Activated B cell treated with CpG ODN at 0.5 μM for 24 hours (primary cell): ENCODE measurements at regions not wholly inside any gene's neighbourhood (a gene's known extent, or its start where the extent isn't known, plus 50 kb on each side); places are given as distances from the start of the nearest gene placed in this dataset.

Source experiments
- ATAC-seq: fragments of 200-7000 bp; cut with Tn5 transposase; one replicate; pipeline ENCODE4 v1.10.0; 2021; ENCODE audit warnings: low read depth, mild to moderate bottlenecking, moderate library complexity
- CTCF ChIA-PET: fragments of 350-600 bp; sonication (Branson Sonifier 250); formaldehyde crosslinking; loops from one replicate; lab custom pipeline; 2021; ENCODE audit warnings: antibody characterized with exemption; lab: Charles Lee
- POLR2A ChIA-PET: fragments of 350-600 bp; sonication (Branson Sonifier 250); formaldehyde crosslinking; loops from one replicate; lab custom pipeline; 2021; ENCODE audit warnings: antibody characterized with exemption; lab: Charles Lee
- DNase-seq: peaks from one replicate; pipeline ENCODE4 v3.0.0; 2022
- H3K27ac Mint-ChIP-seq: one replicate; pipeline ENCODE4 v1.8.0; 2020; ENCODE audit warnings: mixed read lengths
- H3K27me3 Mint-ChIP-seq: one replicate; pipeline ENCODE4 v1.8.0; 2021; ENCODE audit warnings: mixed read lengths
- H3K36me3 Mint-ChIP-seq: one replicate; pipeline ENCODE4 v1.8.0; 2021; ENCODE audit warnings: low read depth, mixed read lengths
- H3K4me1 Mint-ChIP-seq: one replicate; pipeline ENCODE4 v1.8.0; 2021; ENCODE audit warnings: mixed read lengths
- H3K4me3 Mint-ChIP-seq: one replicate; pipeline ENCODE4 v1.8.0; 2020; ENCODE audit warnings: mild to moderate bottlenecking, mixed read lengths
- H3K9me3 Mint-ChIP-seq: one replicate; pipeline ENCODE4 v1.8.0; 2020; ENCODE audit warnings: mixed read lengths
- CTCF ChIP-seq: fragments of 200-600 bp; IDR thresholded peaks from one replicate; pipeline ENCODE4 v1.8.0; 2022; ENCODE audit warnings: antibody characterized with exemption, mild to moderate bottlenecking
- intact Hi-C: fragments of 100-400 bp; cut with micrococcal nuclease; formaldehyde crosslinking; loops from one replicate; pipeline ENCODE4 v1.15.1; 2024

GRCh38 chr3:124320976-124321375, 329.1 kb upstream of the ROPN1 start:
- ChIA-PET CTCF (no interaction called here), POLR2A (no interaction called here)
- DNase-seq = no peak
- no peaks in the 10 kb centered on the region for H3K27me3 Mint-ChIP-seq
- H3K4me3 Mint-ChIP-seq = no peak overlapping the region
- TF ChIP-seq CTCF = no peak
- no peak overlapping the region for H3K27ac Mint-ChIP-seq
- no peaks in the 10 kb centered on the region for H3K9me3 Mint-ChIP-seq
- H3K4me1 Mint-ChIP-seq = no peaks in the 10 kb centered on the region
- ATAC-seq = no peak
- H3K36me3 Mint-ChIP-seq = no peaks in the 10 kb centered on the region
- intact Hi-C loops = no loop called here

- Mint-ChIP-seq H3K27ac (no peak overlapping the region), H3K27me3 (no peaks in the 10 kb centered on the region), H3K4me1 (no peaks in the 10 kb centered on the region), H3K9me3 (no peaks in the 10 kb centered on the region), H3K36me3 (no peaks in the 10 kb centered on the region), H3K4me3 (no peak overlapping the region)
- DNase-seq (no peak), ATAC-seq (no peak)
- intact Hi-C loops = no loop called here
- TF ChIP-seq CTCF = no peak
- ChIA-PET POLR2A (no interaction called here), CTCF (no interaction called here)
Observed at GRCh38 chr3:124322309-124322880, 330.5 kb upstream of the ROPN1 start.

GRCh38 chr3:124322966-124323365, 331.0 kb upstream of the ROPN1 start:
- ChIA-PET POLR2A (no interaction called here), CTCF (no interaction called here)
- TF ChIP-seq CTCF = no peak
- ATAC-seq = no peak
- intact Hi-C loops = no loop called here
- Mint-ChIP-seq H3K9me3 (no peaks in the 10 kb centered on the region), H3K27me3 (no peaks in the 10 kb centered on the region), H3K4me1 (no peaks in the 10 kb centered on the region), H3K36me3 (no peaks in the 10 kb centered on the region), H3K4me3 (no peak overlapping the region), H3K27ac (no peak overlapping the region)
- no peak for DNase-seq

GRCh38 chr3:124325248-124325647, 333.3 kb upstream of the ROPN1 start:
- H3K4me3 Mint-ChIP-seq = no peak overlapping the region
- ATAC-seq (no peak), DNase-seq (no peak)
- intact Hi-C loops = no loop called here
- ChIA-PET POLR2A (no interaction called here), CTCF (no interaction called here)
- H3K9me3 Mint-ChIP-seq = no peaks in the 10 kb centered on the region
- no peaks in the 10 kb centered on the region for H3K36me3 Mint-ChIP-seq
- H3K4me1 Mint-ChIP-seq = no peaks in the 10 kb centered on the region
- TF ChIP-seq CTCF = no peak
- no peaks in the 10 kb centered on the region for H3K27me3 Mint-ChIP-seq
- no peak overlapping the region for H3K27ac Mint-ChIP-seq

GRCh38 chr3:124329723-124330122, 337.8 kb upstream of the ROPN1 start:
- DNase-seq (no peak), ATAC-seq (no peak)
- no peak overlapping the region for H3K4me3 Mint-ChIP-seq
- intact Hi-C loops = no loop called here
- CTCF ChIA-PET = no interaction called here
- H3K27ac Mint-ChIP-seq = no peak overlapping the region
- TF ChIP-seq CTCF = no peak
- no peaks in the 10 kb centered on the region for H3K9me3 Mint-ChIP-seq
- POLR2A ChIA-PET = no interaction called here
- no peaks in the 10 kb centered on the region for H3K27me3 Mint-ChIP-seq
- no peaks in the 10 kb centered on the region for H3K36me3 Mint-ChIP-seq
- H3K4me1 Mint-ChIP-seq = no peaks in the 10 kb centered on the region
